ENCODE measurements at regions not wholly inside any gene's neighbourhood (a gene's known extent, or its start where the extent isn't known, plus 50 kb on each side); places are given as distances from the start of the nearest gene placed in this dataset.

DNA sequence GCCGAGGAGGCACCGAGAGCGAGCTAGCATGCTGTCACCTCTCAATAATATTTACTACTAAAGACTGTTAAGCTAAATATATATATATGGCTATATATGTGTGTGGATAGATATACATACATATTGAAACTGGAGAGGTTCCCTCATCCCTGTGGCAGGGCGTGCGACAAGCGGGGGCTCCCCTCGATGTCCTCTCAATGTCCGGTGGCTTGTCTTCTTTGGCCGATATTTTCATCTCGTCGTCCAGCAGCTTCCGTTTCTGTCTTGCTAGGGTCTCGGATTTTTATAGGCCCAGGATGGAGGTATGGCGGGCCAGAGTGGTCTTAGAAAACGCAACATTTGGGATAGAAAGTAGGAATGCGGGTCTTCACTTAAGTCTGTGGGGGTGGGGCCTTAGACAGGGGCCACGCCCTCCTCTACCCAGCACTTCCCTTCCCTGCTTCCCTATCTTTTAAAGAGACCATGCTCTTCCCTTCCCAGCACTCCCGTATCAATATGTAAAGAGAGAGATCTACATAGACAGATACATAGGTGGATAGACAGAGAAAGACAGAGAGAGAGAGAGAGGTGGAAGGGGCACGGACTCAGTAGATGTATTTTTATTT is 866.8 kb downstream of the DSC3 start:
- TF ChIP-seq, protein P1, sequence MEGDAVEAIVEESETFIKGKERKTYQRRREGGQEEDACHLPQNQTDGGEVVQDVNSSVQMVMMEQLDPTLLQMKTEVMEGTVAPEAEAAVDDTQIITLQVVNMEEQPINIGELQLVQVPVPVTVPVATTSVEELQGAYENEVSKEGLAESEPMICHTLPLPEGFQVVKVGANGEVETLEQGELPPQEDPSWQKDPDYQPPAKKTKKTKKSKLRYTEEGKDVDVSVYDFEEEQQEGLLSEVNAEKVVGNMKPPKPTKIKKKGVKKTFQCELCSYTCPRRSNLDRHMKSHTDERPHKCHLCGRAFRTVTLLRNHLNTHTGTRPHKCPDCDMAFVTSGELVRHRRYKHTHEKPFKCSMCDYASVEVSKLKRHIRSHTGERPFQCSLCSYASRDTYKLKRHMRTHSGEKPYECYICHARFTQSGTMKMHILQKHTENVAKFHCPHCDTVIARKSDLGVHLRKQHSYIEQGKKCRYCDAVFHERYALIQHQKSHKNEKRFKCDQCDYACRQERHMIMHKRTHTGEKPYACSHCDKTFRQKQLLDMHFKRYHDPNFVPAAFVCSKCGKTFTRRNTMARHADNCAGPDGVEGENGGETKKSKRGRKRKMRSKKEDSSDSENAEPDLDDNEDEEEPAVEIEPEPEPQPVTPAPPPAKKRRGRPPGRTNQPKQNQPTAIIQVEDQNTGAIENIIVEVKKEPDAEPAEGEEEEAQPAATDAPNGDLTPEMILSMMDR (conservative IDR thresholded peaks at IDR 0.05): no peak
- no peak for TF ChIP-seq ZFX (IDR thresholded peaks at IDR 0.05)
